Left lobe of liver (tissue), 2 donors: ENCODE measurements at regions not wholly inside any gene's neighbourhood (a gene's known extent, or its start where the extent isn't known, plus 50 kb on each side); places are given as distances from the start of the nearest gene placed in this dataset.
A peak's percentile ranks its signal among the peaks of the same experiment; 100 is the strongest.
"Not testable (repeated sequence)": the region's sequence is repeated elsewhere in the genome, so short reads cannot be mapped to it uniquely, and the experiment has no call there.

Experiments used
- ATAC-seq: fragments of 200-7000 bp; cut with Tn5 transposase; one replicate; pipeline ENCODE4 v1.9.1; 2020; ENCODE audit warnings: mild to moderate bottlenecking, moderate library complexity
- DNase-seq: peaks from one replicate; pipeline ENCODE4 v3.0.0-alpha.2; 2020; ENCODE audit warnings: low spot score
- donor health status: DM: no; HTN: no; CAD: no; lungs with moderate emphysema.
- donor health status: DM: no; HTN: yes; CAD: no.

- DNase-seq (no peak), ATAC-seq (no peak)
Observed at GRCh38 chr4:97309121-97309520, 834.2 kb downstream of the STPG2 start.

DNA sequence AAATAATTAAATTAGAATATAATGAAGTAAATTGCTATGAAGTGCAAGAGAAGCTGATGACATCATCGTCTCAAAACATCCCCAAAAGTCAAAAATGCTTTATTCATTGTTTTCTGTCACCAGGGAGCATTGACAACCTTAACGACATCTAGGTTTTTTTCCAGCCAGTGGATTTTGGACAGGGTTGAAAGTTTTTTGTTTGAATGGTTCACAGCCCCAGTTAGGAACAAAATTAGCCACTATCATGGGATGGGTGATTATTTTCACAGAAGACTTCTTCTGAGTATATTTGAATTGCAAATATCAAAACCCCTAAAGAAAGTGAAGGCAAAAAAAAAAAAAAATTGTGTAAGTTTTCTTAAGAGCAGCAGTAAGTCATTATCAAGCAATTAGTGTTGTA, 826.1 kb downstream of the STPG2 start:
- no peak for DNase-seq
- no peak for ATAC-seq

DNA sequence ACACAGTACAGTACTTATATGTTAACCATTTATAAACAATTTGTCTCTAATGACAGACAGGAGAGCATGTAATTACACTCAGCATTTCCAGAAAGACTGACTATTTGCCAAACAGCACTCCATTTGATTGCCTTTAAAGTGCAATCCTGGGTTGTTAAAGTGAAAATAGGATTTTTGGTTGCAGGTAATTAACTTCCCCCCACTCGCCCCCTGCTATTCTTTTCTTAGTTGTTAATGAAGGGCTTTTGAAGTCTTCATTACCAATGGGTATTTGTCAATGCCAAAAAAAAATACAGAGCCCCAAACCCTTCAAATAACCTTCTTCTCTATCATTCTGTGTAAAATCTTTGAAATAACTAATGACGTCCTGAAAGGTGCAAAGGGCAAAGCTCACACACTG, 825.6 kb downstream of the STPG2 start:
- ATAC-seq, result peak; percentile 35
- no peak for DNase-seq

GRCh38 chr4:97325751-97326150, 817.5 kb downstream of the STPG2 start:
- DNase-seq, ATAC-seq: not testable (repeated sequence)

GRCh38 chr4:97330917-97331316, 812.4 kb downstream of the STPG2 start:
- no peak for DNase-seq
- no peak for ATAC-seq

GRCh38 chr4:97334348-97334747, 808.9 kb downstream of the STPG2 start:
- ATAC-seq (no peak), DNase-seq (no peak)

- no peak for DNase-seq
Observed at GRCh38 chr4:97349468-97350186, 793.6 kb downstream of the STPG2 start.

DNA sequence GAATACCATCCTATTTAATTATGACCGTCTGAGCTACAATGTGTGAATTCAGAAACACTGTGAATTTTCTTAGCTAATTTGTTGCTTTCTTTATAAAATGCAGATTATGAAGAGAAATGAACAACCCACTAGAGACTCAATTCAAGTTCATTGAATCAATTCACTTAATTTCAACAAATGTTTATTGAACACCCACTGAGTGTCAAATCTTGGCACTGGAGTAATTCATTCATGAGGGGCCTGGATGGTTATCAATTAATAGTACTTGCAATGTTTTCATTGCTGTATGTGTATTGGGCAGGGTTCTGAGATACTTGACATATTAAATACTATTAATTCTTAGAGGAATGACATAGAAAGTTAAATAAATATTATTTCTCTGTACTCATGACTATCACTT, 789.4 kb downstream of the STPG2 start:
- no peak for DNase-seq
- ATAC-seq, result no peak

More at GRCh38 chr4:97349468-97350186, 793.6 kb downstream of the STPG2 start:
- no peak for ATAC-seq

DNA sequence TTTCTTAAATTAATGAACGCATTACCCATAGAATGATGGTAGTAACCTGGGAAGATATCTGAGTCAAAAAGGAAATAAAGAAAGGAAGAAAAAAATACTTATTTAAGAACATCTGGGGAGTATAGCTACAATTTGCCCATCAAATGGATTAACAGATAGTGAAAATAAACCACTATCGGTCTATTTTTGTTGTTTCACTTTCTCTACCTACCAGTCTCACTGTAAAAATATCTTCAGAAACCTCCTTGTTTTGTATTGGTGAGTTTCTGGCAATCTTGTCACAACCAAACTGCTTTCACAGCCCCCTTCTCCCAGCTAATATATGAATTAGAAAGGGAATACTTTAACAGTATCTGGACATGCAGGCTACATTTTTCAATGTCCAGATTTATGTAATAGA, 783.5 kb downstream of the STPG2 start:
- ATAC-seq, result no peak

DNA sequence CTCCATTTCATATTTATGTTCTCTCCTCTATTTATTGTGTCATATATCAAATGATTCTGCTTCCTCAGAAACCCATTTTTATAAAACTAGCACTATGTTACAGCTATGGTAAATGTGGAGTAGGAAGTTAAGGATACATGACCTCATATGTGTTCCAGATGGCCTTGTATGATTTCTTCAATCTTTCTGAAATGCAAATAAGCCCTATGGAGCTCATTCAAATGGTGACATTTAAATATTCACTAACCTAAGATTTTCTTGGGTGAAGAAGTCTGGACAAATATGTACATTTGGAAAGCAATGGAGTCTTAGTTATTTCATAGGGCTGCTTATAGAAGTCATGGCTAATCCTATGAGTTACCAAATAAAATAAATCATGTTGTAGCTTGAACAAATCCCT, 782.5 kb downstream of the STPG2 start:
- no peak for ATAC-seq
- DNase-seq, result no peak

More for the DNA sequence above, 783.5 kb downstream of the STPG2 start:
- DNase-seq, result no peak

- no peak for DNase-seq
Observed at GRCh38 chr4:97367878-97368277, 775.4 kb downstream of the STPG2 start.

GRCh38 chr4:97370568-97370967, 772.7 kb downstream of the STPG2 start:
- no peak for DNase-seq
- peak; percentile 27 for ATAC-seq

More at GRCh38 chr4:97367878-97368277, 775.4 kb downstream of the STPG2 start:
- no peak for ATAC-seq

DNA sequence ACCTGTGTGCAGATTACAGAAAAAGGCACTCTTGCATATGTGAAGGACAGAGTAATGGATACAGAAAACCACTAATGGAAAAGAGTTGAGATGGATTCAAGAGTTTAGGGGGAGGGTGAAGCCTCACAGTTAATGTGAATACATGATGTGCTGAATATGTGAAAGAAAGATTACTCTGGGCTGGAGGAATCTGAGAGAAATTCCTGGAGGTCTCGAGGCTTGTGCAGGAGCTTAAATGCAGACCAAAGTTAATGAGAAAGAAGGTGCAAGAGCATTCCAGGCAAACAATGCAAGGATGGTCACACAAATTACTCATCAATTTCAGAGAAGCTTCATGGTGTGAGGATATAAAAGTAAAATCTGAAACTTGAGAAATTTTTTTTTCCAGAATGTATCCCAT, 768.8 kb downstream of the STPG2 start:
- DNase-seq, result no peak
- no peak for ATAC-seq

- no peak for DNase-seq
- ATAC-seq, result no peak
Observed at GRCh38 chr4:97386969-97387368, 756.3 kb downstream of the STPG2 start.

- ATAC-seq (no peak), DNase-seq (no peak)
Observed at GRCh38 chr4:97394653-97395052, 748.6 kb downstream of the STPG2 start.

DNA sequence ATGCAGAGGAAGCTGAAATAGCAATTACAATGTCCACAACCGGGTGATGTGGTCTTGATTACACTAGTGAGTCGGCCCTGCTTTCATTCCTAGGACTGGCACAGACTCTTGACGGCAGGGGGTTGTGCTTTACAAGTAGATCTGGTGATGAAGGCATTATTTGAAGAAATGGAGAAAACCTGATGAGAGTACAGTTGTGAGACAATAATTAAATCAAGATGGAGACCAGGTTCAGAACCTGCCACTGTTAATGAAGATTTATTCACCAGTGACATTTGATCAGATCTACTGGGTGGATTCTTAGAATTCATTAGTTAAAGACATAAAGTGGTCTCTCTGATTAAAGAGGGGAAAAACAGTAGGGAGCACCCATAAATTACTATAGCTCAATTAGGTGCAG, 747.2 kb downstream of the STPG2 start:
- DNase-seq, result no peak
- no peak for ATAC-seq

- ATAC-seq (no peak), DNase-seq (no peak)
Observed at GRCh38 chr4:97396605-97397004, 746.7 kb downstream of the STPG2 start.

GRCh38 chr4:97404876-97405523, 738.3 kb downstream of the STPG2 start:
- DNase-seq (no peak), ATAC-seq (no peak)

DNA sequence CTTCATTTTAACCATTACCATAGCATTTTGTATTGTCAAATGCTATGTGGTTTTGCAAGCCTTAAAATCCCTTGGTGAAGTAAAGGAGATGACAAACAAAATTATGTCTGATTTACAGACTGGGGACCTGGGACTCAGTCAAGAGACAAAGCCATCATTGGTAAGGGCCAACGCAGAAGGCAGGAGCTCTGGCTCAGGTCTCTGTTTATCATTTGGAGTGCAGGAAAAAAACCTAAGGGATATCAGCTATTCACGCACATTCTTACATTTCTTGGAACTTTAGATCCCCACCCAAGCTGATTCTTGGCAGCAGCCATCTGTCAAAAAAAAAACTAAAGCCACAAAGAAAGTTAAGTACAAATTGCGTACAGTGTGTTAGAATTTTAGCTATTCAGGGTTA, 731.9 kb downstream of the STPG2 start:
- no peak for ATAC-seq
- DNase-seq, result no peak

DNA sequence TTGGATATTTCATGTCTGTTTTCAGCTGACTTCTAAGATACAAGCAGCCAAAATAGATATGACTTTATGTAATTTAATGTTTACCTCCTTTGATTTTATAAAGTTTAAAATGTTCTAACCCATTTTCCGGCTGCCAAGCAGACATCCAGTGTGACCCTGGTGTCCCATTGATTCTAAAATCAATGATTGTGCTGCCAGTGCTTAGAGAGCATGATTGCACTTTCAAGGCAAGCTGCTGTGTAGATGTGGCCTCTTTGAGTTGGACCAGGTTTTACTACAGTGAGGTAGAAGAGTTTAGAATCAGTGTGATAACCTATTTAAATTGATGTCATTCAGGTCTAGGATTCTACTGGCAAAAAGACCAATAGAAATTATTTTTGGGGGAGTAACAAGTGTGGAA, 730.9 kb downstream of the STPG2 start:
- DNase-seq (no peak), ATAC-seq (peak; percentile 96)

- DNase-seq, result no peak
- no peak for ATAC-seq
Observed at GRCh38 chr4:97414161-97414560, 729.1 kb downstream of the STPG2 start.

GRCh38 chr4:97432551-97432950, 710.7 kb downstream of the STPG2 start:
- ATAC-seq, result no peak
- no peak for DNase-seq
